HG02840 (cell line): ENCODE measurements at regions not wholly inside any gene's neighbourhood (a gene's known extent, or its start where the extent isn't known, plus 50 kb on each side); places are given as distances from the start of the nearest gene placed in this dataset.

Experiments used
- ATAC-seq: cut with Tn5 transposase; IDR thresholded peaks from one replicate; pipeline ENCODE4 v1.9.1; 2021; ENCODE audit warnings: mild to moderate bottlenecking, moderate library complexity, moderate number of reproducible peaks; ENCODE audit not compliant: unreplicated experiment, low FRiP score

GRCh38 chr10:44183667-44184632 lies 200.9 kb downstream of the CXCL12 start:
- ATAC-seq, result no peak

GRCh38 chr10:44182909-44183308 lies 202.0 kb downstream of the CXCL12 start:
- no peak for ATAC-seq

GRCh38 chr10:44180321-44181168 lies 204.4 kb downstream of the CXCL12 start:
- no peak for ATAC-seq

GRCh38 chr10:44178856-44179255 lies 206.0 kb downstream of the CXCL12 start:
- no peak for ATAC-seq

GRCh38 chr10:44178281-44178680 lies 206.6 kb downstream of the CXCL12 start:
- ATAC-seq, result no peak

GRCh38 chr10:44177610-44178009 lies 207.3 kb downstream of the CXCL12 start:
- ATAC-seq, result no peak

- ATAC-seq, result no peak
Observed at GRCh38 chr10:44176311-44176710, 208.6 kb downstream of the CXCL12 start.

GRCh38 chr10:44173608-44173894 lies 211.3 kb downstream of the CXCL12 start:
- ATAC-seq, result no peak

GRCh38 chr10:44172883-44173607 lies 211.9 kb downstream of the CXCL12 start:
- no peak for ATAC-seq

- no peak for ATAC-seq
Observed at GRCh38 chr10:44171765-44172164, 213.1 kb downstream of the CXCL12 start.

- no peak for ATAC-seq
Observed at GRCh38 chr10:44168478-44168877, 216.4 kb downstream of the CXCL12 start.

GRCh38 chr10:44167752-44168151 lies 217.1 kb downstream of the CXCL12 start:
- ATAC-seq, result no peak

- ATAC-seq, result no peak
Observed at GRCh38 chr10:44166441-44166840, 218.5 kb downstream of the CXCL12 start.

GRCh38 chr10:44164251-44164956 lies 220.5 kb downstream of the CXCL12 start:
- ATAC-seq, result no peak

- ATAC-seq, result no peak
Observed at GRCh38 chr10:44161184-44161583, 223.7 kb downstream of the CXCL12 start.

- ATAC-seq, result no peak
Observed at GRCh38 chr10:44157574-44157973, 227.3 kb downstream of the CXCL12 start.

- ATAC-seq, result no peak
Observed at GRCh38 chr10:44154956-44155355, 229.9 kb downstream of the CXCL12 start.

GRCh38 chr10:44153918-44154670 lies 230.8 kb downstream of the CXCL12 start:
- no peak for ATAC-seq

GRCh38 chr10:44143556-44143955 lies 241.3 kb downstream of the CXCL12 start:
- ATAC-seq, result no peak
